Common myeloid progenitor, CD34-positive (primary cell): ENCODE measurements at regions not wholly inside any gene's neighbourhood (a gene's known extent, or its start where the extent isn't known, plus 50 kb on each side); places are given as distances from the start of the nearest gene placed in this dataset.
"Not testable (repeated sequence)": the region's sequence is repeated elsewhere in the genome, so short reads cannot be mapped to it uniquely, and the experiment has no call there.

Experiments
- CTCF ChIA-PET: fragments of 350-600 bp; sonication (Branson Sonifier 250); formaldehyde crosslinking; loops from one replicate; lab custom pipeline; 2021; ENCODE audit warnings: antibody characterized with exemption; lab: Charles Lee
- POLR2A ChIA-PET: fragments of 350-600 bp; sonication (Branson Sonifier 250); formaldehyde crosslinking; loops from one replicate; lab custom pipeline; 2021; ENCODE audit warnings: antibody characterized with exemption; lab: Charles Lee
- DNase-seq, 3 donors: peaks; one replicate each; pipeline versions ENCODE4 v3.0.0 to v3.0.0-alpha.2; 2013
- H3K27ac ChIP-seq, 2 experiments: 1 replicate in 1 of 2; 2 replicates in 1 of 2; pipeline ENCODE4 v1.7.0; 2013; ENCODE audit warnings: inconsistent platforms in 2 of 2, low read length in 2 of 2, mild to moderate bottlenecking in 2 of 2, low read depth in 1 of 2, moderate library complexity in 1 of 2; ENCODE audit not compliant: severe bottlenecking in 2 of 2, insufficient read depth in 1 of 2, poor library complexity in 1 of 2
- H3K27me3 ChIP-seq, 5 experiments: replicated peaks in 2 of 5; 1 replicate in 3 of 5; 2 replicates in 2 of 5; pipeline versions ENCODE4 v1.6.1 to v1.7.0; 2013; ENCODE audit warnings: low read length in 4 of 5, mild to moderate bottlenecking in 2 of 5, moderate library complexity in 2 of 5, inconsistent platforms in 1 of 5; ENCODE audit not compliant: insufficient read depth in 5 of 5, control insufficient read depth in 4 of 5
- H3K36me3 ChIP-seq, 4 experiments: 1 replicate in 2 of 4; 2 replicates in 2 of 4; pipeline versions ENCODE4 v1.6.1 to v1.7.0; 2013; ENCODE audit warnings: low read length in 3 of 4, control low read depth in 1 of 4, mild to moderate bottlenecking in 1 of 4; ENCODE audit not compliant: control insufficient read depth in 4 of 4, insufficient read depth in 4 of 4
- H3K4me1 ChIP-seq, 4 experiments: 1 replicate in 3 of 4; 2 replicates in 1 of 4; pipeline versions ENCODE4 v1.6.1 to v1.7.1; 2013; ENCODE audit warnings: low read length in 3 of 4, mild to moderate bottlenecking in 3 of 4, control low read depth in 1 of 4, inconsistent platforms in 1 of 4, moderate library complexity in 1 of 4; ENCODE audit not compliant: control insufficient read depth in 4 of 4, insufficient read depth in 4 of 4; ENCODE audit errors: control extremely low read depth in 1 of 4
- H3K4me3 ChIP-seq, 7 experiments: 1 replicate in 4 of 7; 2 replicates in 3 of 7; pipeline versions ENCODE4 v1.5.1 to v1.7.0; 2013; ENCODE audit warnings: mild to moderate bottlenecking in 7 of 7, low read length in 6 of 7, moderate library complexity in 6 of 7, inconsistent platforms in 2 of 7, low read depth in 2 of 7, control low read depth in 1 of 7; ENCODE audit not compliant: insufficient read depth in 4 of 7, control insufficient read depth in 1 of 7; ENCODE audit errors: extremely low read depth in 1 of 7
- H3K9me3 ChIP-seq, 5 experiments: 1 replicate in 4 of 5; 2 replicates in 1 of 5; pipeline versions ENCODE4 v1.6.1 to v1.7.1; 2013; ENCODE audit warnings: low read length in 4 of 5, mild to moderate bottlenecking in 2 of 5, inconsistent platforms in 1 of 5, low read depth in 1 of 5, moderate library complexity in 1 of 5; ENCODE audit not compliant: control insufficient read depth in 4 of 5, insufficient read depth in 2 of 5; ENCODE audit errors: control extremely low read depth in 1 of 5
- WGBS: methylation state at CpG from one replicate; pipeline ENCODE4 v1.1.5; 2013; ENCODE audit not compliant: insufficient coverage; 5-methylcytosine and 5-hydroxymethylcytosine counted together

- H3K27ac ChIP-seq, H3K27me3 ChIP-seq, DNase-seq, POLR2A ChIA-PET, H3K36me3 ChIP-seq, H3K4me1 ChIP-seq, CTCF ChIA-PET, H3K4me3 ChIP-seq: not testable (repeated sequence)
- H3K9me3 ChIP-seq: peaks cover 0 to 19% (median 8%) of the 10 kb centered on the region in 5 experiments
- WGBS: 96% methylated on average over 12 of the region's 21 CpGs
These were observed 749.1 kb upstream of the DEFB115 start for GRCh38 chr20:30508382-30508781.

- ChIA-PET POLR2A (no interaction called here), CTCF (no interaction called here)
- Histone ChIP-seq H3K9me3 (peaks cover 0 to 22% (median 15%) of the 10 kb centered on the region in 5 experiments), H3K27me3 (no peaks in the 10 kb centered on the region), H3K36me3 (no peaks in the 10 kb centered on the region), H3K27ac (no peak overlapping the region), H3K4me1 (no peaks in the 10 kb centered on the region), H3K4me3 (no peak overlapping the region)
- DNase-seq: no peak
- 83% methylated on average over 38 of the region's 39 CpGs for WGBS
These were observed 746.0 kb upstream of the DEFB115 start for GRCh38 chr20:30511322-30512030.

DNA sequence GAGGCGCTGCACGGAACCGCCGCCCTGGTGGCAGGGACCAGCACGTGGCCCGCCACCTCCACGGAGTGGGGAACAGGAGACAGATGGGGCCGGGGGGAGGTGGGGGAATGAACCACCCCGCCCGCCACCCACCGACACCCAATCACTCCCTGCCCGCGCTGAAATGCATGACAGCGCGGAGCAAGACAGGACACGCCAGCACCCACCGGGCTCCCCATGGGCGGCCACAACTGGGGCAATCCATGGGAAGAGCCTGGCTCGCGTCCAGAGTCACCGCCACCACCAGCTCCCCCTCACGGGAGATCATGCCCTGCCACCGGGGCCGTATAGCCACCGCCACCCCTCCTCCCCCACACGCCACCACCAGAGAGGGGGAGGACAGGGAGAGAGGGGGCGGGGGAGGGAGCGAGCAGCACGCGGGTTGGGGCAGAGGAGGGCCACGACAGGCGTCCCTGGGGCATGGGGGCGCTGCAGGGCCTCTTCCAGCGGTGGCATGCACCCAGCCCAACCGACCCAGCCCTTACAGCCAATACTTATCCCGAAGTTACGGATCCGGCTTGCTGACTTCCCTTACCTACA is 744.3 kb upstream of the DEFB115 start:
- CTCF ChIA-PET: no interaction called here
- Histone ChIP-seq H3K27ac (no peak overlapping the region), H3K27me3 (no peaks in the 10 kb centered on the region), H3K4me3 (no peak overlapping the region), H3K36me3 (no peaks in the 10 kb centered on the region), H3K4me1 (no peaks in the 10 kb centered on the region), H3K9me3 (peaks cover 0 to 22% (median 12%) of the 10 kb centered on the region in 5 experiments)
- POLR2A ChIA-PET: no interaction called here
- peak in 1 of 3 donors; percentile 4 for DNase-seq
- 81% methylated on average over 29 of the region's 38 CpGs for WGBS

- H3K36me3 ChIP-seq, H3K27me3 ChIP-seq, DNase-seq, POLR2A ChIA-PET, H3K4me1 ChIP-seq, CTCF ChIA-PET, H3K4me3 ChIP-seq, H3K27ac ChIP-seq: not testable (repeated sequence)
- H3K9me3 ChIP-seq: peaks cover 0 to 18% (median 12%) of the 10 kb centered on the region in 5 experiments
- 88% methylated on average over 6 of the region's 13 CpGs for WGBS
These were observed 741.5 kb upstream of the DEFB115 start for GRCh38 chr20:30515915-30516314.

DNA sequence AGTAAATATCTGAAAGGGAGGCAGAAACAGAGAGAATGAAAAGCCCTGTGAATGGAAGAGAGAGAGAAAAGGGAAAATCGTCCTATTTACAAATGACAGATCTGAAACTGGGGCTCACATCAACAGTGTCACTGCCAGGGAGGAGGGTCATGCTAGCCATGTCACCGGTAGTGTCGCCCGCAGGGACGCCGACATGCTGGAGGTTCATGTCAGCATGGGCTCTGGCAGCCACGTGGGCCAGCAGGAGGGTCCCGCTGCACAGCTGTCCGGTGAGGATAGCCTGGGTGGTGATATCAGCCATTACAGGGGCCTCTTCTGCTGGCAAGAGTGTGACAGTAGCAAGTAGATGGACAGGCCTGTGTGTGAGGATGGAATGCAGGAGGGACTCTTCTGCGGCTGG is 738.6 kb upstream of the DEFB115 start:
- POLR2A ChIA-PET, H3K9me3 ChIP-seq, H3K27me3 ChIP-seq, H3K27ac ChIP-seq, CTCF ChIA-PET, H3K4me3 ChIP-seq, H3K36me3 ChIP-seq, DNase-seq, H3K4me1 ChIP-seq: not testable (repeated sequence)
- 89% methylated on average over 10 of the region's 10 CpGs for WGBS

- 93% methylated on average over 9 of the region's 15 CpGs for WGBS
These were observed 735.6 kb upstream of the DEFB115 start for GRCh38 chr20:30521686-30522415.

DNA sequence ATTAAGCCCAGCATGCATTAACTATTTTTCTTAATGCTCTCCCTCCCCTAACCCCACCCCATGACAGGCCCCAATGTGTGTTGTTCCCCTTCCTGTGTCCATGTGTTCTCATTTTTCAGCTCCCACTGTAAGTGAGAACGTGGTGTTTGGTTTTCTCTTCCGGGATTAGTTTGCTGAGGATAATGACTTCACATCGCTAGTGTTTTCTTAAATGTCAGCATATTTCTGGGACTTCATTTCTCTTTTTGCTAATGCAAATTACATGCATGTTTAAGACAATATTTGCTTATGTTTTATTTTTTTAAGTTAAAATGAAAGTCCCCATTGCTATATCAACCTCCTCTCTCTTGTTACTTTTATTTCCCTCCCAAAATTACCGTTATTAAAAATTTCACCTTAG is 733.3 kb upstream of the DEFB115 start:
- H3K9me3 ChIP-seq, H3K27me3 ChIP-seq, POLR2A ChIA-PET, DNase-seq, H3K4me3 ChIP-seq, H3K27ac ChIP-seq, H3K36me3 ChIP-seq, CTCF ChIA-PET, H3K4me1 ChIP-seq: not testable (repeated sequence)
- WGBS: no CpG with 5 or more reads among the region's 4 CpGs

More at GRCh38 chr20:30521686-30522415, 735.6 kb upstream of the DEFB115 start:
- H3K4me1 ChIP-seq, H3K27me3 ChIP-seq, H3K27ac ChIP-seq, POLR2A ChIA-PET, H3K4me3 ChIP-seq, H3K36me3 ChIP-seq, DNase-seq, CTCF ChIA-PET, H3K9me3 ChIP-seq: not testable (repeated sequence)
